ENCODE measurements at regions not wholly inside any gene's neighbourhood (a gene's known extent, or its start where the extent isn't known, plus 50 kb on each side); places are given as distances from the start of the nearest gene placed in this dataset.

GRCh38 chr1:83796409-83796808 lies 202.5 kb downstream of the TTLL7 start:
- H3K27ac ChIP-seq (ENCODE audit: low read length): no peak overlapping the region

GRCh38 chr1:83794384-83794783 lies 204.5 kb downstream of the TTLL7 start:
- H3K36me3 ChIP-seq (ENCODE audit: control insufficient read depth in 2 of 2, insufficient read depth in 2 of 2, low read length in 2 of 2): no peaks in the 10 kb centered on the region
- no peak overlapping the region for H3K9ac ChIP-seq (ENCODE audit: low read length in 2 of 2)
- H3K9me3 ChIP-seq (ENCODE audit: control insufficient read depth in 2 of 2, low read length in 2 of 2): no peaks in the 10 kb centered on the region
- no peaks in the 10 kb centered on the region for H3K27me3 ChIP-seq (ENCODE audit: control insufficient read depth in 1 of 2, insufficient read depth in 2 of 2, low read length in 2 of 2)
- no peak overlapping the region for H3K4me3 ChIP-seq (ENCODE audit: low read length in 2 of 2)
- H3K4me1 ChIP-seq (ENCODE audit: control insufficient read depth, insufficient read depth, low read length): no peaks in the 10 kb centered on the region
- H3K27ac ChIP-seq (ENCODE audit: low read length): no peak overlapping the region

More at GRCh38 chr1:83796409-83796808, 202.5 kb downstream of the TTLL7 start:
- Histone ChIP-seq H3K4me3 (ENCODE audit: low read length in 2 of 2) (no peak overlapping the region), H3K27me3 (ENCODE audit: control insufficient read depth in 1 of 2, insufficient read depth in 2 of 2, low read length in 2 of 2) (no peaks in the 10 kb centered on the region), H3K9me3 (ENCODE audit: control insufficient read depth in 2 of 2, low read length in 2 of 2) (no peaks in the 10 kb centered on the region), H3K4me1 (ENCODE audit: control insufficient read depth, insufficient read depth, low read length) (peaks cover 7% of the 10 kb centered on the region), H3K36me3 (ENCODE audit: control insufficient read depth in 2 of 2, insufficient read depth in 2 of 2, low read length in 2 of 2) (no peaks in the 10 kb centered on the region), H3K9ac (ENCODE audit: low read length in 2 of 2) (no peak overlapping the region)

- Histone ChIP-seq H3K9me3 (ENCODE audit: control insufficient read depth in 2 of 2, low read length in 2 of 2) (no peaks in the 10 kb centered on the region), H3K27me3 (ENCODE audit: control insufficient read depth in 1 of 2, insufficient read depth in 2 of 2, low read length in 2 of 2) (no peaks in the 10 kb centered on the region), H3K9ac (ENCODE audit: low read length in 2 of 2) (no peak overlapping the region), H3K36me3 (ENCODE audit: control insufficient read depth in 2 of 2, insufficient read depth in 2 of 2, low read length in 2 of 2) (no peaks in the 10 kb centered on the region), H3K4me1 (ENCODE audit: control insufficient read depth, insufficient read depth, low read length) (no peaks in the 10 kb centered on the region), H3K4me3 (ENCODE audit: low read length in 2 of 2) (no peak overlapping the region), H3K27ac (ENCODE audit: low read length) (no peak overlapping the region)
These were observed 207.0 kb downstream of the TTLL7 start for GRCh38 chr1:83791821-83792437.

GRCh38 chr1:83790446-83790845 lies 208.5 kb downstream of the TTLL7 start:
- no peaks in the 10 kb centered on the region for H3K4me1 ChIP-seq (ENCODE audit: control insufficient read depth, insufficient read depth, low read length)
- no peak overlapping the region for H3K9ac ChIP-seq (ENCODE audit: low read length in 2 of 2)
- no peaks in the 10 kb centered on the region for H3K36me3 ChIP-seq (ENCODE audit: control insufficient read depth in 2 of 2, insufficient read depth in 2 of 2, low read length in 2 of 2)
- H3K27ac ChIP-seq (ENCODE audit: low read length): no peak overlapping the region
- H3K27me3 ChIP-seq (ENCODE audit: control insufficient read depth in 1 of 2, insufficient read depth in 2 of 2, low read length in 2 of 2): no peaks in the 10 kb centered on the region
- H3K4me3 ChIP-seq (ENCODE audit: low read length in 2 of 2): no peak overlapping the region
- no peaks in the 10 kb centered on the region for H3K9me3 ChIP-seq (ENCODE audit: control insufficient read depth in 2 of 2, low read length in 2 of 2)

GRCh38 chr1:83787246-83787998 lies 211.5 kb downstream of the TTLL7 start:
- no peaks in the 10 kb centered on the region for H3K36me3 ChIP-seq (ENCODE audit: control insufficient read depth in 2 of 2, insufficient read depth in 2 of 2, low read length in 2 of 2)
- no peak overlapping the region for H3K4me3 ChIP-seq (ENCODE audit: low read length in 2 of 2)
- no peak overlapping the region for H3K9ac ChIP-seq (ENCODE audit: low read length in 2 of 2)
- H3K27ac ChIP-seq (ENCODE audit: low read length): no peak overlapping the region
- H3K27me3 ChIP-seq (ENCODE audit: control insufficient read depth in 1 of 2, insufficient read depth in 2 of 2, low read length in 2 of 2): no peaks in the 10 kb centered on the region
- no peaks in the 10 kb centered on the region for H3K4me1 ChIP-seq (ENCODE audit: control insufficient read depth, insufficient read depth, low read length)
- no peaks in the 10 kb centered on the region for H3K9me3 ChIP-seq (ENCODE audit: control insufficient read depth in 2 of 2, low read length in 2 of 2)

GRCh38 chr1:83781667-83782066 lies 217.3 kb downstream of the TTLL7 start:
- H3K4me1 ChIP-seq (ENCODE audit: control insufficient read depth, insufficient read depth, low read length): no peaks in the 10 kb centered on the region
- no peaks in the 10 kb centered on the region for H3K36me3 ChIP-seq (ENCODE audit: control insufficient read depth in 2 of 2, insufficient read depth in 2 of 2, low read length in 2 of 2)
- no peaks in the 10 kb centered on the region for H3K27me3 ChIP-seq (ENCODE audit: control insufficient read depth in 1 of 2, insufficient read depth in 2 of 2, low read length in 2 of 2)
- no peak overlapping the region for H3K4me3 ChIP-seq (ENCODE audit: low read length in 2 of 2)
- no peak overlapping the region for H3K9ac ChIP-seq (ENCODE audit: low read length in 2 of 2)
- no peak overlapping the region for H3K27ac ChIP-seq (ENCODE audit: low read length)
- H3K9me3 ChIP-seq (ENCODE audit: control insufficient read depth in 2 of 2, low read length in 2 of 2): no peaks in the 10 kb centered on the region

GRCh38 chr1:83779565-83779964 lies 219.4 kb downstream of the TTLL7 start:
- no peaks in the 10 kb centered on the region for H3K36me3 ChIP-seq (ENCODE audit: control insufficient read depth in 2 of 2, insufficient read depth in 2 of 2, low read length in 2 of 2)
- H3K9ac ChIP-seq (ENCODE audit: low read length in 2 of 2): no peak overlapping the region
- no peaks in the 10 kb centered on the region for H3K27me3 ChIP-seq (ENCODE audit: control insufficient read depth in 1 of 2, insufficient read depth in 2 of 2, low read length in 2 of 2)
- H3K4me3 ChIP-seq (ENCODE audit: low read length in 2 of 2): no peak overlapping the region
- H3K27ac ChIP-seq (ENCODE audit: low read length): no peak overlapping the region
- H3K4me1 ChIP-seq (ENCODE audit: control insufficient read depth, insufficient read depth, low read length): no peaks in the 10 kb centered on the region
- no peaks in the 10 kb centered on the region for H3K9me3 ChIP-seq (ENCODE audit: control insufficient read depth in 2 of 2, low read length in 2 of 2)

GRCh38 chr1:83777758-83778101 lies 221.2 kb downstream of the TTLL7 start:
- no peaks in the 10 kb centered on the region for H3K4me1 ChIP-seq (ENCODE audit: control insufficient read depth, insufficient read depth, low read length)
- no peaks in the 10 kb centered on the region for H3K36me3 ChIP-seq (ENCODE audit: control insufficient read depth in 2 of 2, insufficient read depth in 2 of 2, low read length in 2 of 2)
- H3K9ac ChIP-seq (ENCODE audit: low read length in 2 of 2): no peak overlapping the region
- no peaks in the 10 kb centered on the region for H3K27me3 ChIP-seq (ENCODE audit: control insufficient read depth in 1 of 2, insufficient read depth in 2 of 2, low read length in 2 of 2)
- H3K27ac ChIP-seq (ENCODE audit: low read length): no peak overlapping the region
- no peak overlapping the region for H3K4me3 ChIP-seq (ENCODE audit: low read length in 2 of 2)
- H3K9me3 ChIP-seq (ENCODE audit: control insufficient read depth in 2 of 2, low read length in 2 of 2): no peaks in the 10 kb centered on the region

GRCh38 chr1:83776913-83777757 lies 221.8 kb downstream of the TTLL7 start:
- Histone ChIP-seq H3K4me1 (ENCODE audit: control insufficient read depth, insufficient read depth, low read length) (no peaks in the 10 kb centered on the region), H3K27ac (ENCODE audit: low read length) (no peak overlapping the region), H3K9me3 (ENCODE audit: control insufficient read depth in 2 of 2, low read length in 2 of 2) (no peaks in the 10 kb centered on the region), H3K36me3 (ENCODE audit: control insufficient read depth in 2 of 2, insufficient read depth in 2 of 2, low read length in 2 of 2) (no peaks in the 10 kb centered on the region), H3K4me3 (ENCODE audit: low read length in 2 of 2) (no peak overlapping the region), H3K27me3 (ENCODE audit: control insufficient read depth in 1 of 2, insufficient read depth in 2 of 2, low read length in 2 of 2) (no peaks in the 10 kb centered on the region), H3K9ac (ENCODE audit: low read length in 2 of 2) (no peak overlapping the region)

GRCh38 chr1:83775977-83776603 lies 222.8 kb downstream of the TTLL7 start:
- no peaks in the 10 kb centered on the region for H3K27me3 ChIP-seq (ENCODE audit: control insufficient read depth in 1 of 2, insufficient read depth in 2 of 2, low read length in 2 of 2)
- H3K4me1 ChIP-seq (ENCODE audit: control insufficient read depth, insufficient read depth, low read length): no peaks in the 10 kb centered on the region

More at GRCh38 chr1:83775977-83776603, 222.8 kb downstream of the TTLL7 start:
- no peaks in the 10 kb centered on the region for H3K9me3 ChIP-seq (ENCODE audit: control insufficient read depth in 2 of 2, low read length in 2 of 2)
- no peaks in the 10 kb centered on the region for H3K36me3 ChIP-seq (ENCODE audit: control insufficient read depth in 2 of 2, insufficient read depth in 2 of 2, low read length in 2 of 2)
- no peak overlapping the region for H3K27ac ChIP-seq (ENCODE audit: low read length)
- H3K4me3 ChIP-seq (ENCODE audit: low read length in 2 of 2): no peak overlapping the region
- no peak overlapping the region for H3K9ac ChIP-seq (ENCODE audit: low read length in 2 of 2)

All from stomach smooth muscle (tissue), 2 donors.